Natural killer cell (primary cell): ENCODE measurements at regions not wholly inside any gene's neighbourhood (a gene's known extent, or its start where the extent isn't known, plus 50 kb on each side); places are given as distances from the start of the nearest gene placed in this dataset.
"Not testable (repeated sequence)": the region's sequence is repeated elsewhere in the genome, so short reads cannot be mapped to it uniquely, and the experiment has no call there.

Experiments used
- ATAC-seq, 3 donors: fragments of 150-1000 bp in 2 of 3; fragments of 200-7000 bp in 1 of 3; cut with Tn5 transposase; 1 replicate in 1 of 3; 2 replicates in 2 of 3; pipeline ENCODE4 v1.10.0; 2021; ENCODE audit warnings: mild to moderate bottlenecking in 2 of 3, moderate library complexity in 2 of 3
- DNase-seq, 2 donors: peaks; one replicate each; pipeline versions ENCODE4 v3.0.0 to v3.0.0-alpha.2; 2013 to 2021; ENCODE audit warnings: mixed read lengths in 1 of 2
- H3K27ac ChIP-seq: one replicate; pipeline ENCODE4 v1.5.1; 2013; ENCODE audit warnings: mild to moderate bottlenecking, low read length
- H3K27me3 ChIP-seq: one replicate; pipeline ENCODE4 v1.6.1; 2013; ENCODE audit warnings: low read length; ENCODE audit not compliant: control insufficient read depth, insufficient read depth
- H3K36me3 ChIP-seq: one replicate; pipeline ENCODE4 v1.6.1; 2013; ENCODE audit warnings: low read length; ENCODE audit not compliant: control insufficient read depth, insufficient read depth
- H3K4me1 ChIP-seq: one replicate; pipeline ENCODE4 v1.6.1; 2013; ENCODE audit warnings: low read length; ENCODE audit not compliant: control insufficient read depth, insufficient read depth
- H3K4me3 ChIP-seq: one replicate; pipeline ENCODE4 v1.5.1; 2013; ENCODE audit warnings: low read length
- H3K9me3 ChIP-seq: one replicate; pipeline ENCODE4 v1.6.1; 2013; ENCODE audit warnings: low read length; ENCODE audit not compliant: control insufficient read depth, insufficient read depth
- H3K27ac Mint-ChIP-seq, 2 donors: one replicate each; pipeline ENCODE4 v1.8.0; 2022; ENCODE audit warnings: mild to moderate bottlenecking in 2 of 2, mixed read lengths in 2 of 2, moderate library complexity in 1 of 2
- H3K27me3 Mint-ChIP-seq, 2 donors: one replicate each; pipeline ENCODE4 v1.8.0; 2022; ENCODE audit warnings: low read depth in 2 of 2, mixed read lengths in 2 of 2
- H3K36me3 Mint-ChIP-seq: one replicate; pipeline ENCODE4 v1.8.0; 2022; ENCODE audit warnings: mixed read lengths
- H3K4me1 Mint-ChIP-seq, 2 donors: one replicate each; pipeline ENCODE4 v1.8.0; 2022; ENCODE audit warnings: mixed read lengths in 2 of 2
- H3K4me3 Mint-ChIP-seq: one replicate; pipeline ENCODE4 v1.8.0; 2022; ENCODE audit warnings: mild to moderate bottlenecking, moderate library complexity, mixed read lengths
- H3K9me3 Mint-ChIP-seq, 2 donors: one replicate each; pipeline ENCODE4 v1.8.0; 2022; ENCODE audit warnings: mixed read lengths in 2 of 2
- WGBS: methylation state at CpG from one replicate; pipeline ENCODE4 v1.1.7; 2013; ENCODE audit warnings: missing lambda C conversion rate; ENCODE audit not compliant: insufficient coverage; 5-methylcytosine and 5-hydroxymethylcytosine counted together
- intact Hi-C: fragments of 100-400 bp; cut with micrococcal nuclease; formaldehyde crosslinking; loops from one replicate; pipeline ENCODE4 v1.14.2; 2022
- TF ChIP-seq, protein P1 (sequence below): fragments of 200-600 bp; IDR thresholded peaks from one replicate; pipeline ENCODE4 v1.8.0; 2022; ENCODE audit warnings: antibody characterized with exemption

DNA sequence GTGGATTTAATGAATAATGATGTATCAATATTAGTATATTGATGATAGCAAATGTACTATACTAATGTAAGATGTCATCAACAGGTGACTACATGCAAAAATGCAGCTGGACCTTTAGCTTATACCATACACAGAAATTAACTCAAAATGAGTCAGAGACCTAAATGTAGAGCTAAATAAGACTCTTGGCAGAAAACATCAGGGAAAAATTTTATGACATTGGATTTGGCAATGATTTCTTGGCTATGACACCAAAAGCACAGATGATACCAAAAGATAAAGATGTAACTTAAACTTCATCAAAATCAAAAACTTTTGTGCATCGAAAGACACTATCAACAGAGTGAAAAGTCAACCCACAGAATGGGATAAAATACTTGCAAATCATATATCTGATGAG lies 64.0 kb upstream of the CCL21 start:
- Mint-ChIP-seq H3K9me3 (no peaks in the 10 kb centered on the region), H3K27me3 (peaks cover 31 to 51% of the 10 kb centered on the region in 2 donors), H3K4me3 (no peak overlapping the region), H3K36me3 (no peaks in the 10 kb centered on the region), H3K4me1 (no peaks in the 10 kb centered on the region), H3K27ac (no peak overlapping the region)
- peaks cover 2% of the 10 kb centered on the region for H3K27me3 ChIP-seq
- no peaks in the 10 kb centered on the region for H3K36me3 ChIP-seq
- TF ChIP-seq, protein P1, sequence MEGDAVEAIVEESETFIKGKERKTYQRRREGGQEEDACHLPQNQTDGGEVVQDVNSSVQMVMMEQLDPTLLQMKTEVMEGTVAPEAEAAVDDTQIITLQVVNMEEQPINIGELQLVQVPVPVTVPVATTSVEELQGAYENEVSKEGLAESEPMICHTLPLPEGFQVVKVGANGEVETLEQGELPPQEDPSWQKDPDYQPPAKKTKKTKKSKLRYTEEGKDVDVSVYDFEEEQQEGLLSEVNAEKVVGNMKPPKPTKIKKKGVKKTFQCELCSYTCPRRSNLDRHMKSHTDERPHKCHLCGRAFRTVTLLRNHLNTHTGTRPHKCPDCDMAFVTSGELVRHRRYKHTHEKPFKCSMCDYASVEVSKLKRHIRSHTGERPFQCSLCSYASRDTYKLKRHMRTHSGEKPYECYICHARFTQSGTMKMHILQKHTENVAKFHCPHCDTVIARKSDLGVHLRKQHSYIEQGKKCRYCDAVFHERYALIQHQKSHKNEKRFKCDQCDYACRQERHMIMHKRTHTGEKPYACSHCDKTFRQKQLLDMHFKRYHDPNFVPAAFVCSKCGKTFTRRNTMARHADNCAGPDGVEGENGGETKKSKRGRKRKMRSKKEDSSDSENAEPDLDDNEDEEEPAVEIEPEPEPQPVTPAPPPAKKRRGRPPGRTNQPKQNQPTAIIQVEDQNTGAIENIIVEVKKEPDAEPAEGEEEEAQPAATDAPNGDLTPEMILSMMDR, result no peak
- no peak for DNase-seq
- intact Hi-C loops, result no loop called here
- no peak overlapping the region for H3K4me3 ChIP-seq
- WGBS, result no CpG with 5 or more reads among the region's 1 CpG
- H3K4me1 ChIP-seq, result no peaks in the 10 kb centered on the region
- ATAC-seq, result no peak
- no peaks in the 10 kb centered on the region for H3K9me3 ChIP-seq
- no peak overlapping the region for H3K27ac ChIP-seq

DNA sequence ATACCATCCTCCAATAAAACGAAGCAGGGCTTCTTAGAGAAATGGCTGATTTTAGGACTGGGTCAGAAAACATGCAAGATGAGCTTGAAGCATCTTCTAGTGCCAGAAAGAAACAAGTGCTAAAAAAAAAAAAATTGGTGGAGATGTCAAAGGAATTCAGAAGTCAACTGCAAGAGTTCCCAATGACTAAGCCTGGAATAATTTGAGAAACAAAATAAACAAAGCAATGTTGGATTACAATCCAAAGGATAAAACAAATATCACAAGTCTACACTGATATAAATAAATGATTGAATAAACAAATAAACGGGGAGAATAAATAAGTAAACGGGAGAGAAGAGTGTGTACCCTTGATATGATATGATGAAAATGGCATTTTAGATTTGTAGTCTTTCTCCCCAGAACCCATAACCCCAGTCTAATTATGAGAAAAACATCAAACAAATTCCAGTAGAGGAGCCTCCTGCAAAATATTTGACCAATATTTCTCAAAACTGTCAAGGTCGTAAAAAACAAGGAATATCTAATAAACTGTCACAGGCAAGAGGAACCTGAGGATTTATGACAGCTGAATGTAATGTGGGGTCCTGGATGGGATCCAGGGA lies 63.5 kb upstream of the CCL21 start:
- H3K27ac ChIP-seq, result no peak overlapping the region
- intact Hi-C loops, result no loop called here
- H3K9me3 ChIP-seq, result no peaks in the 10 kb centered on the region
- 37% methylated on average over 2 of the region's 4 CpGs for WGBS
- Mint-ChIP-seq H3K36me3 (no peaks in the 10 kb centered on the region), H3K4me1 (peaks cover 0 to 4% of the 10 kb centered on the region in 2 donors), H3K27ac (no peak overlapping the region), H3K27me3 (peaks cover 28 to 50% of the 10 kb centered on the region in 2 donors), H3K9me3 (no peaks in the 10 kb centered on the region), H3K4me3 (no peak overlapping the region)
- H3K4me3 ChIP-seq, result no peak overlapping the region
- peaks cover 2% of the 10 kb centered on the region for H3K27me3 ChIP-seq
- DNase-seq, result no peak
- H3K4me1 ChIP-seq, result no peaks in the 10 kb centered on the region
- no peaks in the 10 kb centered on the region for H3K36me3 ChIP-seq
- TF ChIP-seq, protein P1, result no peak
- ATAC-seq, result no peak

DNA sequence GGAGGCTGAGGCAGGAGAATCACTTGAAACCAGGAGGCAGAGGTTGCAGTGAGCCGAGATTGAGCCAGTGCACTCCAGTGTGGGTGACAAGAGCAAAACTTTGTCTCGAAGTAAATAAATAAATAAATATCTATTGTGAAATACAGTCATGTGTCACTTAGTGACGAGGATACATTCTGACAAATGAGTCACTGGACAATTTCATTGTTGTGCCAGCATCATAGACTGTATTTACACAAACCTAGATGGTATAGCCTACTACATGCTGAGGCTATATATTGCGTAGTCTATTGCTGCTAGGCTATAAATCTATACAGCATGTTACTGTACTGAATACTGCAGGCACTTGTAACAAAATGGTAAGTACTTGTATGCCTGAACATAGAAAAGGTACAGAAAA lies 61.1 kb upstream of the CCL21 start:
- TF ChIP-seq, protein P1, result no peak
- DNase-seq (no peak), ATAC-seq (no peak)
- H3K27me3 Mint-ChIP-seq, result peaks cover 25 to 49% of the 10 kb centered on the region in 2 donors
- Histone ChIP-seq H3K27me3 (no peaks in the 10 kb centered on the region), H3K4me3 (no peak overlapping the region), H3K9me3 (no peaks in the 10 kb centered on the region), H3K36me3 (no peaks in the 10 kb centered on the region), H3K4me1 (no peaks in the 10 kb centered on the region), H3K27ac (no peak overlapping the region)
- H3K27ac Mint-ChIP-seq, result no peak overlapping the region
- intact Hi-C loops, result no loop called here
- no peak overlapping the region for H3K4me3 Mint-ChIP-seq
- H3K4me1 Mint-ChIP-seq, result peaks cover 0 to 5% of the 10 kb centered on the region in 2 donors
- WGBS, result 91% methylated on average over 3 of the region's 4 CpGs
- no peaks in the 10 kb centered on the region for H3K36me3 Mint-ChIP-seq
- no peaks in the 10 kb centered on the region for H3K9me3 Mint-ChIP-seq

DNA sequence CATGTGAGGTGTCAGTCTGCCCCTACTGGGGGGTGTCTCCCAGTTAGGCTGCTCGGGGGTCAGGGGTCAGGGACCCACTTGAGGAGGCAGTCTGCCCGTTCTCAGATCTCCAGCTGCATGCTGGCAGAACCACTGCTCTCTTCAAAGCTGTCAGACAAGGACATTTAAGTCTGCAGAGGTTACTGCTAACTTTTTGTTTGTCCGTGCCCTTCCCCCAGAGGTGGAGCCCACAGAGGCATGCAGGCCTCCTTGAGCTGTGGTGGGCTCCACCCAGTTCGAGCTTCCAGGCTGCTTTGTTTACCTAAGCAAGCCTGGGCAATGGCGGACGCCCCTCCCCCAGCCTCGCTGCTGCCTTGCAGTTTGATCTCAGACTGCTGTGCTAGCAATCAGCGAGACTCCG lies 57.2 kb upstream of the CCL21 start:
- H3K4me3 ChIP-seq, ATAC-seq, H3K27me3 ChIP-seq, DNase-seq, H3K27ac ChIP-seq, H3K27ac Mint-ChIP-seq, H3K4me1 Mint-ChIP-seq, H3K4me3 Mint-ChIP-seq, H3K9me3 ChIP-seq, intact Hi-C loops, H3K36me3 ChIP-seq, H3K36me3 Mint-ChIP-seq, H3K9me3 Mint-ChIP-seq, H3K4me1 ChIP-seq: not testable (repeated sequence)
- H3K27me3 Mint-ChIP-seq, result peaks cover 23 to 32% of the 10 kb centered on the region in 2 donors
- 74% methylated on average over 8 of the region's 9 CpGs for WGBS
